ENCODE measurements at regions not wholly inside any gene's neighbourhood (a gene's known extent, or its start where the extent isn't known, plus 50 kb on each side); places are given as distances from the start of the nearest gene placed in this dataset.
"Not testable (repeated sequence)": the region's sequence is repeated elsewhere in the genome, so short reads cannot be mapped to it uniquely, and the experiment has no call there.

- DNase-seq = no peak
Measured at GRCh38 chr6:19336579-19336978, 500.6 kb upstream of the ID4 start.

GRCh38 chr6:19337101-19337500, 500.1 kb upstream of the ID4 start:
- DNase-seq = no peak

GRCh38 chr6:19342616-19343015, 494.6 kb upstream of the ID4 start:
- DNase-seq = no peak

GRCh38 chr6:19349429-19349828, 487.7 kb upstream of the ID4 start:
- DNase-seq = no peak

GRCh38 chr6:19354181-19354580, 483.0 kb upstream of the ID4 start:
- no peak for DNase-seq

- DNase-seq = no peak
Measured at GRCh38 chr6:19356692-19357091, 480.5 kb upstream of the ID4 start.

- no peak for DNase-seq
Measured at GRCh38 chr6:19362396-19362795, 474.8 kb upstream of the ID4 start.

GRCh38 chr6:19368511-19368910, 468.7 kb upstream of the ID4 start:
- no peak for DNase-seq

GRCh38 chr6:19369785-19370184, 467.4 kb upstream of the ID4 start:
- DNase-seq = no peak

- no peak for DNase-seq
Measured at GRCh38 chr6:19370831-19371230, 466.3 kb upstream of the ID4 start.

- no peak for DNase-seq
Measured at GRCh38 chr6:19375613-19376012, 461.6 kb upstream of the ID4 start.

- DNase-seq = no peak
Measured at GRCh38 chr6:19377722-19378121, 459.4 kb upstream of the ID4 start.

GRCh38 chr6:19380293-19380692, 456.9 kb upstream of the ID4 start:
- DNase-seq = no peak

- no peak for DNase-seq
Measured at GRCh38 chr6:19382676-19383075, 454.5 kb upstream of the ID4 start.

- DNase-seq = no peak
Measured at GRCh38 chr6:19391926-19392325, 445.2 kb upstream of the ID4 start.

GRCh38 chr6:19394051-19394450, 443.1 kb upstream of the ID4 start:
- DNase-seq = no peak

GRCh38 chr6:19394687-19395086, 442.5 kb upstream of the ID4 start:
- no peak for DNase-seq

- no peak for DNase-seq
Measured at GRCh38 chr6:19395316-19395715, 441.9 kb upstream of the ID4 start.

GRCh38 chr6:19399406-19399805, 437.8 kb upstream of the ID4 start:
- no peak for DNase-seq

GRCh38 chr6:19404884-19405283, 432.3 kb upstream of the ID4 start:
- not testable (repeated sequence) for DNase-seq

- no peak for DNase-seq
Measured at GRCh38 chr6:19408331-19408730, 428.8 kb upstream of the ID4 start.

- no peak for DNase-seq
Measured at GRCh38 chr6:19410481-19410880, 426.7 kb upstream of the ID4 start.

GRCh38 chr6:19413323-19413722, 423.8 kb upstream of the ID4 start:
- no peak for DNase-seq

- no peak for DNase-seq
Measured at GRCh38 chr6:19415605-19416326, 421.4 kb upstream of the ID4 start.

- no peak for DNase-seq
Measured at GRCh38 chr6:19416811-19417210, 420.4 kb upstream of the ID4 start.
